K562 (cell line): ENCODE measurements at regions not wholly inside any gene's neighbourhood (a gene's known extent, or its start where the extent isn't known, plus 50 kb on each side); places are given as distances from the start of the nearest gene placed in this dataset.

Experiments used
- ATAC-seq: fragments of 200-7000 bp; cut with Tn5 transposase; 3 replicates; pipeline ENCODE4 v1.9.1; 2020; ENCODE audit warnings: moderate library complexity
- BruUV-seq: library from RNA; stranded (reverse); fragments of 400-500 nt; replicated peaks from 2 replicates; lab custom pipeline; 2021; lab: Mats Ljungman, UMichigan
- CTCF ChIA-PET: fragments of 300-600 bp; formaldehyde crosslinking; extraction: SDS; loops from one replicate; lab custom pipeline; 2021; ENCODE audit warnings: low intra/inter-chr PET ratio; lab: Yijun Ruan, JAX
- POLR2A ChIA-PET: fragments of 300-600, 350-650 bp; sonication (Branson Sonifier 250); formaldehyde crosslinking; extraction: SDS; loops from one replicate; lab custom pipeline; 2021; ENCODE audit warnings: antibody characterized with exemption, inconsistent platforms; lab: Yijun Ruan, JAX
- DNase-seq, 4 experiments: peaks; one replicate each; pipeline versions ENCODE4 v3.0.0 to v3.0.0-alpha.2; 2011 to 2018; ENCODE audit warnings: low spot score in 3 of 4, mixed read lengths in 3 of 4; ENCODE audit errors: extremely low read depth in 1 of 4
- FAIRE-seq: peaks from 2 replicates; lab custom pipeline; 2011; peaks lifted over from hg19 to GRCh38; lab: Jason Lieb, UNC
- H2AFZ ChIP-seq: 2 replicates; pipeline ENCODE4 v1.6.0; 2011; ENCODE audit warnings: low read depth, low read length, control low read depth, inconsistent platforms
- H3K27ac ChIP-seq: fragments of 200-600 bp; 3 replicates; pipeline ENCODE4 v1.8.0; 2011; ENCODE audit warnings: low read depth, mild to moderate bottlenecking, control low read depth, inconsistent platforms, low read length, moderate library complexity, mixed read lengths; ENCODE audit errors: extremely low read depth
- H3K27me3 ChIP-seq, 2 experiments: fragments of 300-600 bp in 1 of 2; 2 replicates in 1 of 2; 3 replicates in 1 of 2; pipeline versions ENCODE4 v1.6.0 to v1.8.0; 2011; ENCODE audit warnings: inconsistent platforms in 2 of 2, low read length in 2 of 2, mild to moderate bottlenecking in 1 of 2, mixed read lengths in 1 of 2, moderate library complexity in 1 of 2; ENCODE audit not compliant: control insufficient read depth in 2 of 2, insufficient read depth in 2 of 2
- H3K36me3 ChIP-seq: fragments of 300-600 bp; 3 replicates; pipeline ENCODE4 v1.8.0; 2011; ENCODE audit warnings: mild to moderate bottlenecking, low read length, inconsistent platforms; ENCODE audit not compliant: control insufficient read depth, insufficient read depth
- H3K4me1 ChIP-seq, 2 experiments: fragments of 200-600 bp in 1 of 2; replicated peaks in 1 of 2; 2 replicates in 1 of 2; 3 replicates in 1 of 2; pipeline versions ENCODE4 v1.5.1 to v1.8.0; 2011; ENCODE audit warnings: inconsistent platforms in 2 of 2, low read length in 2 of 2, mild to moderate bottlenecking in 1 of 2, mixed read lengths in 1 of 2, moderate library complexity in 1 of 2; ENCODE audit not compliant: control insufficient read depth in 2 of 2, insufficient read depth in 2 of 2
- H3K4me2 ChIP-seq: 2 replicates; pipeline ENCODE4 v1.6.1; 2011; ENCODE audit warnings: low read length, control low read depth, inconsistent platforms, mixed read lengths; ENCODE audit not compliant: insufficient read depth
- H3K4me3 ChIP-seq: fragments of 200-600 bp; sonication (generic), shearing (Covaris generic); 2 replicates; pipeline ENCODE4 v1.5.1; 2016; ENCODE audit warnings: control low read depth, inconsistent platforms
- H3K79me2 ChIP-seq: fragments of 200-600 bp; 3 replicates; pipeline ENCODE4 v1.8.0; 2011; ENCODE audit warnings: low read length, inconsistent platforms; ENCODE audit not compliant: control insufficient read depth, insufficient read depth
- H3K9ac ChIP-seq, 2 experiments: 2 replicates each; pipeline versions ENCODE4 v1.6.0 to v1.6.1; 2011; ENCODE audit warnings: low read depth in 2 of 2, low read length in 2 of 2, control low read depth in 1 of 2, inconsistent platforms in 1 of 2, mild to moderate bottlenecking in 1 of 2, mixed read lengths in 1 of 2; ENCODE audit not compliant: insufficient read depth in 1 of 2
- H3K9me1 ChIP-seq: one replicate; pipeline ENCODE4 v1.6.0; 2011; ENCODE audit warnings: inconsistent platforms, mild to moderate bottlenecking, low read length, moderate library complexity; ENCODE audit not compliant: control insufficient read depth, insufficient read depth
- H3K9me3 ChIP-seq: replicated peaks from 2 replicates; pipeline ENCODE4 v1.5.1; 2011; ENCODE audit warnings: low read depth, low read length, inconsistent platforms; ENCODE audit not compliant: control insufficient read depth, insufficient read depth
- H4K20me1 ChIP-seq: replicated peaks from 2 replicates; pipeline ENCODE4 v1.6.1; 2011; ENCODE audit warnings: low read length, inconsistent platforms, mixed read lengths; ENCODE audit not compliant: control insufficient read depth, insufficient read depth
- AFF1 ChIP-seq, 2 experiments: fragments of 450-650 bp; IDR thresholded peaks; 2 replicates each; pipeline ENCODE4 v1.6.1; 2018; ENCODE audit warnings: mild to moderate bottlenecking in 2 of 2, low read depth in 1 of 2; ENCODE audit not compliant: partially characterized antibody in 2 of 2
- RBM15 ChIP-seq: fragments of 200-400 bp; formaldehyde crosslinking; IDR thresholded peaks from 2 replicates; pipeline ENCODE4 v1.6.1; 2018; ENCODE audit warnings: mild to moderate bottlenecking, low read length, moderate library complexity; ENCODE audit not compliant: insufficient read depth
- ZNF140 ChIP-seq: fragments of 250-450 bp; sonication (Bioruptor Pico); IDR thresholded peaks from 2 replicates; pipeline ENCODE4 v1.8.0; 2021; ENCODE audit warnings: moderate library complexity, mild to moderate bottlenecking, inconsistent platforms
- WGBS: fragments of 100-300 bp; shearing (Covaris generic); methylation state at CpG from one replicate; pipeline ENCODE4 v1.1.6; 2016; ENCODE audit warnings: low coverage, mixed read lengths; ENCODE audit not compliant: insufficient coverage; ENCODE audit errors: missing lambda C conversion rate; 5-methylcytosine and 5-hydroxymethylcytosine counted together
- in situ Hi-C: fragments of 300-500 bp; cut with MboI; formaldehyde crosslinking; loops from 4 replicates; pipeline ENCODE4 v1.15.0; 2018; ENCODE audit warnings: inconsistent platforms, mixed read lengths
- intact Hi-C: fragments of 100-400 bp; cut with micrococcal nuclease; formaldehyde crosslinking; loops from 2 replicates; pipeline ENCODE4 v1.14.2; 2022
- TF ChIP-seq, protein P1 (sequence below): sonication (generic); formaldehyde crosslinking; IDR thresholded peaks from 2 replicates; pipeline ENCODE4 v1.8.0; 2023; ENCODE audit warnings: mild to moderate bottlenecking, missing genetic modification reagents

GRCh38 chr13:59208405-59209195 lies 955.1 kb downstream of the DIAPH3 start:
- H3K9me1 ChIP-seq, result no peaks in the 10 kb centered on the region
- H3K4me3 ChIP-seq, result no peak overlapping the region
- H3K9me3 ChIP-seq, result no peaks in the 10 kb centered on the region
- no peak overlapping the region for H3K4me2 ChIP-seq
- no peaks in the 10 kb centered on the region for H3K27me3 ChIP-seq
- POLR2A ChIA-PET, result no interaction called here
- no peaks in the 10 kb centered on the region for H4K20me1 ChIP-seq
- H3K4me1 ChIP-seq, result no peaks in the 10 kb centered on the region
- no peak overlapping the region for H3K9ac ChIP-seq
- CTCF ChIA-PET, result no interaction called here
- no peak for FAIRE-seq
- intact Hi-C loops, result no loop called here
- no peak overlapping the region for H3K27ac ChIP-seq
- no TSS peak for BruUV-seq
- no peaks in the 10 kb centered on the region for H3K36me3 ChIP-seq
- WGBS, result 3% methylated on average over 6 of the region's 6 CpGs
- in situ Hi-C loops, result no loop called here
- no peak for DNase-seq
- H2AFZ ChIP-seq, result no peak overlapping the region
- no peak for ATAC-seq
- no peaks in the 10 kb centered on the region for H3K79me2 ChIP-seq
- TF ChIP-seq RBM15 (no peak), AFF1 (IDR thresholded peaks at IDR 0.05; ENCODE audit: low read depth in 1 of 2, partially characterized antibody in 2 of 2) (no peak), ZNF140 (CRISPR knock-in tag) (no peak)
- TF ChIP-seq, protein P1, sequence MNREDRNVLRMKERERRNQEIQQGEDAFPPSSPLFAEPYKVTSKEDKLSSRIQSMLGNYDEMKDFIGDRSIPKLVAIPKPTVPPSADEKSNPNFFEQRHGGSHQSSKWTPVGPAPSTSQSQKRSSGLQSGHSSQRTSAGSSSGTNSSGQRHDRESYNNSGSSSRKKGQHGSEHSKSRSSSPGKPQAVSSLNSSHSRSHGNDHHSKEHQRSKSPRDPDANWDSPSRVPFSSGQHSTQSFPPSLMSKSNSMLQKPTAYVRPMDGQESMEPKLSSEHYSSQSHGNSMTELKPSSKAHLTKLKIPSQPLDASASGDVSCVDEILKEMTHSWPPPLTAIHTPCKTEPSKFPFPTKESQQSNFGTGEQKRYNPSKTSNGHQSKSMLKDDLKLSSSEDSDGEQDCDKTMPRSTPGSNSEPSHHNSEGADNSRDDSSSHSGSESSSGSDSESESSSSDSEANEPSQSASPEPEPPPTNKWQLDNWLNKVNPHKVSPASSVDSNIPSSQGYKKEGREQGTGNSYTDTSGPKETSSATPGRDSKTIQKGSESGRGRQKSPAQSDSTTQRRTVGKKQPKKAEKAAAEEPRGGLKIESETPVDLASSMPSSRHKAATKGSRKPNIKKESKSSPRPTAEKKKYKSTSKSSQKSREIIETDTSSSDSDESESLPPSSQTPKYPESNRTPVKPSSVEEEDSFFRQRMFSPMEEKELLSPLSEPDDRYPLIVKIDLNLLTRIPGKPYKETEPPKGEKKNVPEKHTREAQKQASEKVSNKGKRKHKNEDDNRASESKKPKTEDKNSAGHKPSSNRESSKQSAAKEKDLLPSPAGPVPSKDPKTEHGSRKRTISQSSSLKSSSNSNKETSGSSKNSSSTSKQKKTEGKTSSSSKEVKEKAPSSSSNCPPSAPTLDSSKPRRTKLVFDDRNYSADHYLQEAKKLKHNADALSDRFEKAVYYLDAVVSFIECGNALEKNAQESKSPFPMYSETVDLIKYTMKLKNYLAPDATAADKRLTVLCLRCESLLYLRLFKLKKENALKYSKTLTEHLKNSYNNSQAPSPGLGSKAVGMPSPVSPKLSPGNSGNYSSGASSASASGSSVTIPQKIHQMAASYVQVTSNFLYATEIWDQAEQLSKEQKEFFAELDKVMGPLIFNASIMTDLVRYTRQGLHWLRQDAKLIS (CRISPR knock-in tag), result no peak
